Muscle of leg (tissue), 3 donors: ENCODE measurements at regions not wholly inside any gene's neighbourhood (a gene's known extent, or its start where the extent isn't known, plus 50 kb on each side); places are given as distances from the start of the nearest gene placed in this dataset.

ENCODE experiments used
- DNase-seq: peaks from one replicate; pipeline ENCODE4 v3.0.0; 2013
- H3K27ac ChIP-seq: one replicate; pipeline ENCODE4 v1.5.1; 2013; ENCODE audit warnings: mild to moderate bottlenecking, low read length, control low read depth
- H3K27me3 ChIP-seq: one replicate; pipeline ENCODE4 v1.6.1; 2013; ENCODE audit warnings: low read length; ENCODE audit not compliant: control insufficient read depth, insufficient read depth
- H3K36me3 ChIP-seq: one replicate; pipeline ENCODE4 v1.6.1; 2013; ENCODE audit warnings: low read length; ENCODE audit not compliant: control insufficient read depth, insufficient read depth
- H3K4me1 ChIP-seq: one replicate; pipeline ENCODE4 v1.6.1; 2013; ENCODE audit warnings: low read length; ENCODE audit not compliant: control insufficient read depth, insufficient read depth
- H3K4me3 ChIP-seq: one replicate; pipeline ENCODE4 v1.5.1; 2013; ENCODE audit warnings: low read length, control low read depth
- H3K9me3 ChIP-seq: replicated peaks from 2 replicates; pipeline ENCODE4 v1.6.1; 2013; ENCODE audit warnings: low read depth, low read length; ENCODE audit not compliant: control insufficient read depth
- WGBS: methylation state at CpG from one replicate; pipeline ENCODE4 v1.1.5; 2013; ENCODE audit warnings: missing lambda C conversion rate; ENCODE audit not compliant: insufficient coverage; 5-methylcytosine and 5-hydroxymethylcytosine counted together

DNA sequence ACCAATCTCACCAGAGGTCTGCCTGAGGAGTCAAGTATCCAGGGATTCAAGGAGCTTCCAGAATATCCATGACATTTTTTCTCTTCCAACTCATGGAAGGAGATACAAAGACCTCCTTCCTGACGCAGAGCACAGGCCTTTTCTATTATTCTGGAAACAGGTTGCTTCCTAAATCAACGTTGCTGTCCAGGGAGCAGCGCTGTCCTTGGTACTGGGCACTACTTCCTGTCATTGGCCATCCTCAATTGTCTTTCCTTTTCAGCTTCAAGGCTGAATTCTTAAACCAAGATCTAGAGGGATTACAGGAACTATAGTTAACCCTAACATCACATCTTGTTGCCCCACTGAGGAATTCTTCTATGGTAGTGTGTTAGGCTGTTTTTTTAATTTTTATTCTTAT, 50.4 kb upstream of the TBC1D21 start:
- peaks cover 9% of the 10 kb centered on the region for H3K4me1 ChIP-seq
- H3K27me3 ChIP-seq = peaks cover 12% of the 10 kb centered on the region
- 19% methylated on average over 3 of the region's 3 CpGs for WGBS
- DNase-seq = peak; percentile 56
- no peak overlapping the region for H3K27ac ChIP-seq
- no peaks in the 10 kb centered on the region for H3K9me3 ChIP-seq
- H3K36me3 ChIP-seq = no peaks in the 10 kb centered on the region
- no peak overlapping the region for H3K4me3 ChIP-seq
